Lung (tissue), 11 donors: ENCODE measurements at regions not wholly inside any gene's neighbourhood (a gene's known extent, or its start where the extent isn't known, plus 50 kb on each side); places are given as distances from the start of the nearest gene placed in this dataset.

Experiments used
- ATAC-seq: fragments of 200-7000 bp; cut with Tn5 transposase; one replicate; pipeline ENCODE4 v1.9.1; 2020; ENCODE audit warnings: moderate number of reproducible peaks; ENCODE audit not compliant: insufficient read depth, low FRiP score
- DNase-seq, 3 donors: peaks; one replicate each; pipeline ENCODE4 v3.0.0-alpha.2; 2013 to 2017
- H3K27ac ChIP-seq, 2 donors: one replicate each; pipeline ENCODE4 v1.5.1; 2013; ENCODE audit warnings: mild to moderate bottlenecking in 2 of 2, moderate library complexity in 2 of 2, control low read depth in 1 of 2, inconsistent platforms in 1 of 2, low read depth in 1 of 2, low read length in 1 of 2
- H3K27me3 ChIP-seq, 3 donors: one replicate each; pipeline ENCODE4 v1.5.1; 2013; ENCODE audit warnings: low read length in 2 of 3; ENCODE audit not compliant: control insufficient read depth in 3 of 3, insufficient read depth in 3 of 3
- H3K36me3 ChIP-seq, 4 donors: one replicate each; pipeline ENCODE4 v1.5.1; 2013; ENCODE audit warnings: low read length in 4 of 4, mild to moderate bottlenecking in 1 of 4, moderate library complexity in 1 of 4; ENCODE audit not compliant: control insufficient read depth in 4 of 4, insufficient read depth in 4 of 4
- H3K4me1 ChIP-seq, 5 donors: one replicate each; pipeline ENCODE4 v1.5.1; 2013; ENCODE audit warnings: low read length in 5 of 5, mild to moderate bottlenecking in 2 of 5, moderate library complexity in 1 of 5; ENCODE audit not compliant: control insufficient read depth in 5 of 5, insufficient read depth in 5 of 5
- H3K4me3 ChIP-seq: one replicate; pipeline ENCODE4 v1.5.1; 2013; ENCODE audit warnings: mild to moderate bottlenecking, control low read depth, moderate library complexity
- H3K9ac ChIP-seq, 2 donors: one replicate each; pipeline ENCODE4 v1.5.1; 2013; ENCODE audit warnings: low read length in 2 of 2, control low read depth in 1 of 2; ENCODE audit not compliant: insufficient read depth in 1 of 2
- H3K9me3 ChIP-seq, 4 donors: one replicate each; pipeline ENCODE4 v1.5.1; 2013; ENCODE audit warnings: low read length in 3 of 4, mild to moderate bottlenecking in 1 of 4, moderate library complexity in 1 of 4; ENCODE audit not compliant: control insufficient read depth in 4 of 4, insufficient read depth in 3 of 4
- WGBS, 2 donors: extraction: QIAGEN DNeasy Blood & Tissue Kit; methylation state at CpG; one replicate each; pipeline ENCODE4 v1.1.7; 2013; 5-methylcytosine and 5-hydroxymethylcytosine counted together
- TF ChIP-seq, protein P1 (sequence below): IDR thresholded peaks from 2 replicates; pipeline ENCODE4 v1.5.1; 2012; ENCODE audit warnings: mild to moderate bottlenecking; ENCODE audit errors: control extremely low read depth, extremely low read depth
- donor health status: control.
- donor health status: control.
- donor health status: Bipolar disorder and iron deficiency.
- donor health status: healthy.
- donor health status: DM: yes; HTN: yes; CAD: no.

DNA sequence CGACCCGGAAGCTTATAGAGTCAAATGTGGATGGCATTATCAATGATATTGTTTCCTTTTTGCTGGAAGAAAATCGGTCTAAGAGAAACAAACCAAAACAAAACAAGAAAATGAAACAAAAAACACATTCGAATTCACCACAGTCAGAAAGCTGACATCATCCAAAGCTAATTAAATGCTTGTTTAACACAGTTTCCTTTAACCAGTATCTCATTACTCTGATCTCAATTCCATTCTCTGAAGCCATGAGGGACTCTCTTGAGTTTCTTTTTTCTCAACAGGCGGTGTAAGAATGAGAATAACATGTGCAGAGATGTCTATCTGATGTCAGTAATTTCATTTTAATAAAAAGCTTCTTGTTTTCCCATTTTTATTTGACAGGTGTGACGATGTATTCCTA is 1448.3 kb upstream of the DDX18 start:
- H3K4me1 ChIP-seq = no peaks in the 10 kb centered on the region
- no peak for DNase-seq
- H3K27me3 ChIP-seq = no peaks in the 10 kb centered on the region
- H3K9me3 ChIP-seq = no peaks in the 10 kb centered on the region
- TF ChIP-seq, protein P1, sequence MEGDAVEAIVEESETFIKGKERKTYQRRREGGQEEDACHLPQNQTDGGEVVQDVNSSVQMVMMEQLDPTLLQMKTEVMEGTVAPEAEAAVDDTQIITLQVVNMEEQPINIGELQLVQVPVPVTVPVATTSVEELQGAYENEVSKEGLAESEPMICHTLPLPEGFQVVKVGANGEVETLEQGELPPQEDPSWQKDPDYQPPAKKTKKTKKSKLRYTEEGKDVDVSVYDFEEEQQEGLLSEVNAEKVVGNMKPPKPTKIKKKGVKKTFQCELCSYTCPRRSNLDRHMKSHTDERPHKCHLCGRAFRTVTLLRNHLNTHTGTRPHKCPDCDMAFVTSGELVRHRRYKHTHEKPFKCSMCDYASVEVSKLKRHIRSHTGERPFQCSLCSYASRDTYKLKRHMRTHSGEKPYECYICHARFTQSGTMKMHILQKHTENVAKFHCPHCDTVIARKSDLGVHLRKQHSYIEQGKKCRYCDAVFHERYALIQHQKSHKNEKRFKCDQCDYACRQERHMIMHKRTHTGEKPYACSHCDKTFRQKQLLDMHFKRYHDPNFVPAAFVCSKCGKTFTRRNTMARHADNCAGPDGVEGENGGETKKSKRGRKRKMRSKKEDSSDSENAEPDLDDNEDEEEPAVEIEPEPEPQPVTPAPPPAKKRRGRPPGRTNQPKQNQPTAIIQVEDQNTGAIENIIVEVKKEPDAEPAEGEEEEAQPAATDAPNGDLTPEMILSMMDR = no peak
- H3K4me3 ChIP-seq = no peak overlapping the region
- 77 to 86% methylated on average over 6 of the region's 6 CpGs for WGBS, 2 donors
- no peak for ATAC-seq
- H3K36me3 ChIP-seq = no peaks in the 10 kb centered on the region
- no peak overlapping the region for H3K27ac ChIP-seq
- no peak overlapping the region for H3K9ac ChIP-seq

DNA sequence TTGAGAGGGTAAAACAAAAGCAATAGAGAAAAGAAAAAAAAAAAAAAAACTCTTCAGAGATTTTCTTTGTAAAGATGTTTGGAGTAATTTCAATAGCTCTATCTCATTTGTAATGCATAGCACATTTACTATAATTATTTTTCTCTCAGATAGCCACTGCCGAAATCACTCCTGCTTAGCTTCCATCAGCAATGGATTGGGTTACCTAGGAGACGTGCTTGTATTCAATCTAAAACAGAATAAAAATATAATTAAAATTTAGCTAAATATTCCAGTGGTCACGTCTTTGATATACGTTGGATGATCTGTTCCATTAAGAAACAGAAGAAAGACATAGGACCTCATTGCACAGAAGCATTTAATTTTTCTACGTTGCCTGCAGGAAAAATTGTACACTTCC is 1435.7 kb upstream of the DDX18 start:
- DNase-seq (no peak), ATAC-seq (no peak)
- WGBS, 2 donors = 87 to 91% methylated on average over 5 of the region's 5 CpGs
- H3K36me3 ChIP-seq = no peaks in the 10 kb centered on the region
- no peak overlapping the region for H3K9ac ChIP-seq
- TF ChIP-seq, protein P1 = no peak
- H3K27me3 ChIP-seq = no peaks in the 10 kb centered on the region
- H3K4me1 ChIP-seq = no peaks in the 10 kb centered on the region
- H3K9me3 ChIP-seq = no peaks in the 10 kb centered on the region
- no peak overlapping the region for H3K27ac ChIP-seq
- no peak overlapping the region for H3K4me3 ChIP-seq

DNA sequence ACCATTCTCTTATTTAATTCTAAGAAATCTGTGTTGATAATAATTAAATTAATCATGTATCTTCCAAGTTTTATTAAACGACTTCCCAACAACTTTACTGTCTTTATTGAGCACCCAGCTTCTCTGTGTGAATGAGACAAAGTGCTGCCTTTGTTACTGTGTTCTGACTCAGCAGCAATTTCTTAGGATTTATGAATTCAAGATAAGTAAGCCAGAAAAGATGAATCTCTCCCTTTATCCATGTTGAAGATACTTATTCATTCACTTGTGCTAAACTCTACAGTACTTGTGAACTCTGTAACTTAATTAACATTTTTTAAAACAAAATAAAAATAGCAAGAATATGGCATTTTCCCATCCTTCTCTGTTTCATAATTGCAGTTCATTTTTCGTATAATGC is 1403.3 kb upstream of the DDX18 start:
- Histone ChIP-seq H3K9me3 (peaks cover 0 to 13% (median 2%) of the 10 kb centered on the region in 4 donors), H3K27ac (no peak overlapping the region), H3K36me3 (no peaks in the 10 kb centered on the region), H3K4me3 (no peak overlapping the region), H3K9ac (no peak overlapping the region), H3K27me3 (no peaks in the 10 kb centered on the region), H3K4me1 (no peaks in the 10 kb centered on the region)
- TF ChIP-seq, protein P1 = no peak
- ATAC-seq (no peak), DNase-seq (no peak)
- WGBS, 2 donors = 60 to 73% methylated on average over 2 of the region's 2 CpGs

DNA sequence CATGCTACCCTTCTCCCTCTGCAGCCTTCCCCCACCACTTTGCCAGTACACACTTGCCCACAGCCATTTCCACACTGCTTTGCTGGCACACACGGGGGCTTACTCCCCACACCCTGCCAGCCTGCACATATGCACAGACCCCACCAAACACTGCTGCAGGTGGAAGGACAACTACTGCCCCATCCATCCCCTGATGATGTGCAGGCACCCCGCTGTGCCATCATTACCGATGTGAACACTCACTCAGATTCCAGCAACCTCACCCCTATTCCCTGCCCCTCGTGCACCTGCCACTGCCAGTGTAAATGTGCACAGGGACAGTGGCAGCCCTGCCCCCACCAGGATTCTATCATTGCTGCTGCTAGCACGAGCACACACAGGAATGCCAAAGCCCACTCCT is 1400.8 kb upstream of the DDX18 start:
- ATAC-seq (no peak), DNase-seq (no peak)
- TF ChIP-seq, protein P1 = no peak
- no peak overlapping the region for H3K4me3 ChIP-seq
- H3K9ac ChIP-seq = no peak overlapping the region
- H3K9me3 ChIP-seq = peaks cover 0 to 13% (median 2%) of the 10 kb centered on the region in 4 donors
- no peak overlapping the region for H3K27ac ChIP-seq
- no peaks in the 10 kb centered on the region for H3K27me3 ChIP-seq
- WGBS, 2 donors = 76 to 82% methylated on average over 5 of the region's 5 CpGs
- no peaks in the 10 kb centered on the region for H3K36me3 ChIP-seq
- no peaks in the 10 kb centered on the region for H3K4me1 ChIP-seq
